Pancreas (tissue), 10 donors: ENCODE measurements at regions not wholly inside any gene's neighbourhood (a gene's known extent, or its start where the extent isn't known, plus 50 kb on each side); places are given as distances from the start of the nearest gene placed in this dataset.
"Not testable (repeated sequence)": the region's sequence is repeated elsewhere in the genome, so short reads cannot be mapped to it uniquely, and the experiment has no call there.

Experiments
- ATAC-seq, 4 donors: fragments of 200-7000 bp; cut with Tn5 transposase; one replicate each; pipeline versions ENCODE4 v1.8.0 to v1.9.1; 2020; ENCODE audit warnings: mild to moderate bottlenecking in 4 of 4, moderate library complexity in 4 of 4
- DNase-seq, 6 donors: peaks; one replicate each; pipeline ENCODE4 v3.0.0-alpha.2; 2020
- FAIRE-seq: peaks from 2 replicates; lab custom pipeline; 2012; peaks lifted over from hg19 to GRCh38; lab: Jason Lieb, UNC
- H3K27ac ChIP-seq, 4 donors: fragments of 200-600 bp; sonication (generic); 1 replicate in 3 of 4; 2 replicates in 1 of 4; pipeline versions ENCODE4 v1.5.0 to v1.8.0; 2020
- H3K27me3 ChIP-seq, 4 donors: fragments of 200-600 bp; one replicate each; pipeline ENCODE4 v1.8.0; 2021
- H3K36me3 ChIP-seq, 3 donors: fragments of 200-600 bp; sonication (generic) in 1 of 3; one replicate each; pipeline versions ENCODE4 v1.5.0 to v1.8.0; 2020 to 2021
- H3K4me1 ChIP-seq, 3 donors: fragments of 200-600 bp; one replicate each; pipeline ENCODE4 v1.8.0; 2021
- H3K4me3 ChIP-seq, 4 donors: fragments of 200-600 bp; sonication (generic) in 2 of 4; one replicate each; pipeline versions ENCODE4 v1.5.0 to v1.8.0; 2020 to 2021
- H3K9me3 ChIP-seq, 4 donors: fragments of 200-600 bp; one replicate each; pipeline ENCODE4 v1.8.0; 2021
- CTCF ChIP-seq, 4 donors: fragments of 200-600 bp; sonication (generic) in 3 of 4; IDR thresholded peaks; one replicate each; pipeline versions ENCODE4 v1.5.0 to v1.8.0; 2021; ENCODE audit warnings: antibody characterized with exemption in 4 of 4
- WGBS, 2 donors: extraction: QIAGEN DNeasy Blood & Tissue Kit; methylation state at CpG; one replicate each; pipeline ENCODE4 v1.1.7; 2013; 5-methylcytosine and 5-hydroxymethylcytosine counted together
- intact Hi-C, 3 donors: fragments of 100-400 bp; cut with DNase I; formaldehyde crosslinking; loops; one replicate each; pipeline versions ENCODE4 v1.11.1 to v1.14.2; 2022
- donor health status: healthy with polysubstance abuse.
- donor health status: DM: no; HTN: no; CAD: no; lungs with moderate emphysema.
- donor health status: DM: no; HTN: no; CAD: no.
- donor health status: control.
- donor health status: control.
- donor health status: Bipolar disorder and iron deficiency.
- donor health status: DM: yes; HTN: yes; CAD: no.
- donor health status: DM: no; HTN: no; CAD: no.
- donor health status: DM: no; HTN: no; CAD: no.
- donor health status: DM: yes; HTN: yes; CAD: no.

- intact Hi-C loops = no loop called here
Measured at GRCh38 chr20:30593572-30593971, 663.9 kb upstream of the DEFB115 start.

GRCh38 chr20:30594112-30594511 is 663.4 kb upstream of the DEFB115 start:
- no peaks in the 10 kb centered on the region for H3K4me1 ChIP-seq
- no peak for TF ChIP-seq CTCF (IDR thresholded peaks at IDR 0.05)
- ATAC-seq = no peak
- no peaks in the 10 kb centered on the region for H3K9me3 ChIP-seq
- FAIRE-seq = no peak
- 76 to 79% methylated on average over 18 of the region's 18 CpGs for WGBS, 2 donors
- H3K36me3 ChIP-seq = no peaks in the 10 kb centered on the region
- no peak overlapping the region for H3K4me3 ChIP-seq
- intact Hi-C loops = no loop called here
- H3K27me3 ChIP-seq = no peaks in the 10 kb centered on the region
- no peak overlapping the region for H3K27ac ChIP-seq
- DNase-seq = no peak

More at GRCh38 chr20:30593572-30593971, 663.9 kb upstream of the DEFB115 start:
- no peak for TF ChIP-seq CTCF (IDR thresholded peaks at IDR 0.05)
- DNase-seq = no peak
- no peak overlapping the region for H3K4me3 ChIP-seq
- no peaks in the 10 kb centered on the region for H3K27me3 ChIP-seq
- ATAC-seq = no peak
- no peaks in the 10 kb centered on the region for H3K9me3 ChIP-seq
- no peak overlapping the region for H3K27ac ChIP-seq
- 63 to 66% methylated on average over 22 of the region's 22 CpGs for WGBS, 2 donors
- H3K4me1 ChIP-seq = no peaks in the 10 kb centered on the region
- H3K36me3 ChIP-seq = no peaks in the 10 kb centered on the region
- no peak for FAIRE-seq

- H3K4me1 ChIP-seq = no peaks in the 10 kb centered on the region
- WGBS, 2 donors = 75 to 83% methylated on average over 3 of the region's 3 CpGs
- FAIRE-seq = no peak
- H3K27ac ChIP-seq = no peak overlapping the region
- no peak for TF ChIP-seq CTCF (IDR thresholded peaks at IDR 0.05)
- H3K27me3 ChIP-seq = no peaks in the 10 kb centered on the region
- H3K9me3 ChIP-seq = no peaks in the 10 kb centered on the region
- no peak overlapping the region for H3K4me3 ChIP-seq
- ATAC-seq = no peak
- intact Hi-C loops = no loop called here
- no peak for DNase-seq
- no peaks in the 10 kb centered on the region for H3K36me3 ChIP-seq
Measured at GRCh38 chr20:30595698-30596097, 661.8 kb upstream of the DEFB115 start.

- H3K9me3 ChIP-seq, DNase-seq, H3K4me3 ChIP-seq, H3K27me3 ChIP-seq, ATAC-seq, intact Hi-C loops, H3K27ac ChIP-seq, H3K4me1 ChIP-seq, FAIRE-seq, H3K36me3 ChIP-seq: not testable (repeated sequence)
- 38 to 52% methylated on average over 2 of the region's 2 CpGs for WGBS, 2 donors
Measured at GRCh38 chr20:30597429-30597828, 660.0 kb upstream of the DEFB115 start.

- H3K36me3 ChIP-seq = no peaks in the 10 kb centered on the region
- FAIRE-seq = no peak
- WGBS, 2 donors = 62 to 70% methylated on average over 5 of the region's 5 CpGs
- no peak overlapping the region for H3K27ac ChIP-seq
- H3K4me3 ChIP-seq = no peak overlapping the region
- no peak for DNase-seq
- H3K9me3 ChIP-seq = no peaks in the 10 kb centered on the region
- intact Hi-C loops = no loop called here
- H3K4me1 ChIP-seq = no peaks in the 10 kb centered on the region
- H3K27me3 ChIP-seq = no peaks in the 10 kb centered on the region
- no peak for ATAC-seq
- TF ChIP-seq CTCF (IDR thresholded peaks at IDR 0.05) = no peak
Measured at GRCh38 chr20:30598460-30599230, 658.8 kb upstream of the DEFB115 start.
